Lower lobe of right lung (tissue), 2 donors: ENCODE measurements at regions not wholly inside any gene's neighbourhood (a gene's known extent, or its start where the extent isn't known, plus 50 kb on each side); places are given as distances from the start of the nearest gene placed in this dataset.

Experiments used
- ATAC-seq, 2 donors: fragments of 200-7000 bp; cut with Tn5 transposase; one replicate each; pipeline ENCODE4 v1.9.1; 2020 to 2022; ENCODE audit warnings: mild to moderate bottlenecking in 2 of 2, moderate library complexity in 2 of 2
- DNase-seq: peaks from one replicate; pipeline ENCODE4 v3.0.0-alpha.2; 2020
- H3K27ac ChIP-seq: fragments of 200-600 bp; one replicate; pipeline ENCODE4 v1.8.0; 2022
- H3K27me3 ChIP-seq: fragments of 200-600 bp; one replicate; pipeline ENCODE4 v1.8.0; 2022; ENCODE audit warnings: low read depth
- H3K36me3 ChIP-seq: fragments of 200-600 bp; one replicate; pipeline ENCODE4 v1.8.0; 2022; ENCODE audit warnings: mild to moderate bottlenecking
- H3K4me1 ChIP-seq: fragments of 200-600 bp; one replicate; pipeline ENCODE4 v1.8.0; 2022
- H3K4me3 ChIP-seq: fragments of 200-600 bp; one replicate; pipeline ENCODE4 v1.8.0; 2022; ENCODE audit warnings: mild to moderate bottlenecking
- H3K9me3 ChIP-seq: fragments of 200-600 bp; one replicate; pipeline ENCODE4 v1.8.0; 2022
- intact Hi-C: fragments of 100-400 bp; cut with DNase I; formaldehyde crosslinking; loops from one replicate; pipeline ENCODE4 v1.11.0; 2022
- TF ChIP-seq, protein P1 (sequence below): fragments of 200-600 bp; IDR thresholded peaks from one replicate; pipeline ENCODE4 v1.8.0; 2022; ENCODE audit warnings: antibody characterized with exemption, mild to moderate bottlenecking
- donor health status: DM: no; HTN: yes; CAD: no; lungs with severe emphysema.

- DNase-seq (no peak), ATAC-seq (no peak)
- H3K36me3 ChIP-seq, result no peaks in the 10 kb centered on the region
- no peak overlapping the region for H3K4me3 ChIP-seq
- no peaks in the 10 kb centered on the region for H3K4me1 ChIP-seq
- no peak overlapping the region for H3K27ac ChIP-seq
- intact Hi-C loops, result no loop called here
- TF ChIP-seq, protein P1, sequence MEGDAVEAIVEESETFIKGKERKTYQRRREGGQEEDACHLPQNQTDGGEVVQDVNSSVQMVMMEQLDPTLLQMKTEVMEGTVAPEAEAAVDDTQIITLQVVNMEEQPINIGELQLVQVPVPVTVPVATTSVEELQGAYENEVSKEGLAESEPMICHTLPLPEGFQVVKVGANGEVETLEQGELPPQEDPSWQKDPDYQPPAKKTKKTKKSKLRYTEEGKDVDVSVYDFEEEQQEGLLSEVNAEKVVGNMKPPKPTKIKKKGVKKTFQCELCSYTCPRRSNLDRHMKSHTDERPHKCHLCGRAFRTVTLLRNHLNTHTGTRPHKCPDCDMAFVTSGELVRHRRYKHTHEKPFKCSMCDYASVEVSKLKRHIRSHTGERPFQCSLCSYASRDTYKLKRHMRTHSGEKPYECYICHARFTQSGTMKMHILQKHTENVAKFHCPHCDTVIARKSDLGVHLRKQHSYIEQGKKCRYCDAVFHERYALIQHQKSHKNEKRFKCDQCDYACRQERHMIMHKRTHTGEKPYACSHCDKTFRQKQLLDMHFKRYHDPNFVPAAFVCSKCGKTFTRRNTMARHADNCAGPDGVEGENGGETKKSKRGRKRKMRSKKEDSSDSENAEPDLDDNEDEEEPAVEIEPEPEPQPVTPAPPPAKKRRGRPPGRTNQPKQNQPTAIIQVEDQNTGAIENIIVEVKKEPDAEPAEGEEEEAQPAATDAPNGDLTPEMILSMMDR, result no peak
- peaks cover 6% of the 10 kb centered on the region for H3K27me3 ChIP-seq
- no peaks in the 10 kb centered on the region for H3K9me3 ChIP-seq
Measured at GRCh38 chr4:149973181-149973580, 105.1 kb upstream of the DCLK2 start.

GRCh38 chr4:149975172-149975571, 103.1 kb upstream of the DCLK2 start:
- Histone ChIP-seq H3K27me3 (no peaks in the 10 kb centered on the region), H3K27ac (no peak overlapping the region), H3K4me1 (no peaks in the 10 kb centered on the region), H3K4me3 (no peak overlapping the region), H3K9me3 (no peaks in the 10 kb centered on the region), H3K36me3 (no peaks in the 10 kb centered on the region)
- TF ChIP-seq, protein P1, result no peak
- DNase-seq (no peak), ATAC-seq (no peak)
- intact Hi-C loops, result no loop called here

DNA sequence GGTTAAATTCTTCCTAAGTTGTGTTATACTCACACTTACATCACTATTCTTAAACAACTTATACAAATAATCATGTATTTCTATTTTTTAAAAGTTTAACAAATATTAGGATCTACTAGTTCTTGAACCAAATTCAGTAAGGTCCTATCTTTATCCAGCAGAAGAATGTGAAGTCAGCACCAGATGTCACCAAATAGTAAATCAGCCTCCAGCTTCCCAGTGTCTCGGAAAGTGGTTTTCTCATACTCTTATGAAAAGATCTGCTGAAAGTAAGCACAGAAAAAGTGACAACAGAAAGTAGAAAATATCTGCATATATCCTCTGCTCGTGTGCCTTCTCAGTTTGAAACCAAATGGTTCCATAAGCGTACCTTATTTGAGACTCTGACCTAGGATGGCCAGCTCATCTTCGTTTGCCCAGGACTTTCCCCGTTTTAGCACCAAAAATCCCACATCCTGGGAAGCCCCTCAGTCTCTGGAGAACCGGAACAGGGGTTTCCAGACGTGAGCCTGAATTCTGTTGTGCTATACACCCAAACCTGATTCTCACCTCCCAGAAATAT, 98.0 kb upstream of the DCLK2 start:
- no peaks in the 10 kb centered on the region for H3K36me3 ChIP-seq
- TF ChIP-seq, protein P1, result no peak
- H3K27ac ChIP-seq, result no peak overlapping the region
- intact Hi-C loops, result no loop called here
- no peaks in the 10 kb centered on the region for H3K4me1 ChIP-seq
- DNase-seq, result no peak
- ATAC-seq, result no peak
- no peak overlapping the region for H3K4me3 ChIP-seq
- H3K27me3 ChIP-seq, result no peaks in the 10 kb centered on the region
- H3K9me3 ChIP-seq, result no peaks in the 10 kb centered on the region

DNA sequence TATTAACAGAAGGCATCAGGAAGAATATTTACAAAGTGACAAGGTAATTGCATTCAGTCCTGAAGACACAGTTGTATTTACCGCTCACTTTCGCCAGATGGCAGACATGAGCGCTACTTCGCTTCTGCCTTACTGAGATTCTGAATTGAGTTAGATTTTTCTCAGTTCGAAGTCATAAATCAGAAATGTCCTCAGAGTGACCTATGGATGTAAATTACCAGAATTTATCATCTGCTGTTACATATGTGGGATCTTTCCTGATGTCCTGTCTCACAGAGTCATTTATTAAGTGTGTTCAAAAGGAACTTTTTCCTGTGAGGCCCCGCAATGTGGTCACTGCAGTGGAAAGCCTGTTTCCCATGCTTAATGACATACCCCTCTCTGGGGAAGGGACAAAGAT, 97.3 kb upstream of the DCLK2 start:
- DNase-seq (no peak), ATAC-seq (peak in 1 of 2 donors; percentile 61)
- Histone ChIP-seq H3K27ac (no peak overlapping the region), H3K36me3 (no peaks in the 10 kb centered on the region), H3K9me3 (no peaks in the 10 kb centered on the region), H3K4me3 (no peak overlapping the region), H3K4me1 (no peaks in the 10 kb centered on the region), H3K27me3 (no peaks in the 10 kb centered on the region)
- TF ChIP-seq, protein P1, result peak; percentile 74
- intact Hi-C loops, result no loop called here

DNA sequence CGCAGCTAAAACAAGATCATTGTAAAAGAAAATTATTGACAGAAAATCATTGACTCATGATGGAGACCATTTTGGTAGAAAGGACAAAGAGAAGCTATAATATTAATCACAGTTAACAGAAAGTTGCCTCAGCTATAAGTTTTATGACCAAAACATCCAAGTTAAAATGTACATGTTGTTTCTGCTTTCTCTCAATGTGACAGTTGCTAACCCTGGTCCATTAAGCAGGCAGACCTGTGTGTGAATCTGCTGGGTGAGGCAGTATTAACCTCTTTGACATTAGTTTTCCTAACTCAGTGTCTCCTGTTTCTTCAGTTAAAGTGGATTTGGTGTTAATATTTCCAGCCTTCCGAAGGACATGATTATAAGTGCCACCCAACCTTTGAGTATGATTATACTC, 94.8 kb upstream of the DCLK2 start:
- no peaks in the 10 kb centered on the region for H3K4me1 ChIP-seq
- intact Hi-C loops, result no loop called here
- ATAC-seq (no peak), DNase-seq (no peak)
- TF ChIP-seq, protein P1, result no peak
- no peaks in the 10 kb centered on the region for H3K36me3 ChIP-seq
- H3K4me3 ChIP-seq, result no peak overlapping the region
- no peaks in the 10 kb centered on the region for H3K27me3 ChIP-seq
- no peak overlapping the region for H3K27ac ChIP-seq
- no peaks in the 10 kb centered on the region for H3K9me3 ChIP-seq

GRCh38 chr4:149983931-149984330, 94.3 kb upstream of the DCLK2 start:
- no peaks in the 10 kb centered on the region for H3K9me3 ChIP-seq
- no peak overlapping the region for H3K4me3 ChIP-seq
- ATAC-seq (no peak), DNase-seq (no peak)
- no peaks in the 10 kb centered on the region for H3K27me3 ChIP-seq
- H3K36me3 ChIP-seq, result no peaks in the 10 kb centered on the region
- H3K27ac ChIP-seq, result no peak overlapping the region
- TF ChIP-seq, protein P1, result no peak
- intact Hi-C loops, result no loop called here
- no peaks in the 10 kb centered on the region for H3K4me1 ChIP-seq
